ENCODE measurements at regions not wholly inside any gene's neighbourhood (a gene's known extent, or its start where the extent isn't known, plus 50 kb on each side); places are given as distances from the start of the nearest gene placed in this dataset.

DNA sequence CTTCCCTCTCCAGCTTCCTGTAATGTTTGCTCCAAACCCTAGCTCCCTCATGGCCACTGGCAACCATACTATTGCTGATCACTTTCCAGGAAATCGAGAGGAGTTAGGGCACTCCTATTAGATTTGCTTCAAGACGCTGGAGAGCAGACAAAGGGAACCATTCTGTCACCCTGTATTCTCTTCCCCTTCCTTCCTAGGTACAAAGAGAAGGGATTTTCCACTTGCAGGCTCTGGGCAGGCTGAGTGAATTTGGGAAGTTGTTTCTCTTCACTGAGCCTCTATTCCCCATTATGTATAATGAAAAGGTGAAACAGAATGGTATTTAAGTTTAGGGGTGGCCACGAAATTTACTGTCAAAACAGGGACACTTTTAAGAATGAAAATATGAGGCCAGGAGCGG is 99.4 kb upstream of the LPP start:
- TF ChIP-seq CTCF (IDR thresholded peaks at IDR 0.05), result no peak
- Histone ChIP-seq H3K4me1 (peaks cover 16% of the 10 kb centered on the region), H3K9me3 (no peaks in the 10 kb centered on the region), H3K4me3 (no peak overlapping the region), H3K27me3 (ENCODE audit: low read depth) (no peaks in the 10 kb centered on the region), H3K36me3 (no peaks in the 10 kb centered on the region), H3K27ac (no peak overlapping the region)
- DNase-seq (no peak), ATAC-seq (no peak)
- intact Hi-C loops (cut with DNase I), result no loop called here

DNA sequence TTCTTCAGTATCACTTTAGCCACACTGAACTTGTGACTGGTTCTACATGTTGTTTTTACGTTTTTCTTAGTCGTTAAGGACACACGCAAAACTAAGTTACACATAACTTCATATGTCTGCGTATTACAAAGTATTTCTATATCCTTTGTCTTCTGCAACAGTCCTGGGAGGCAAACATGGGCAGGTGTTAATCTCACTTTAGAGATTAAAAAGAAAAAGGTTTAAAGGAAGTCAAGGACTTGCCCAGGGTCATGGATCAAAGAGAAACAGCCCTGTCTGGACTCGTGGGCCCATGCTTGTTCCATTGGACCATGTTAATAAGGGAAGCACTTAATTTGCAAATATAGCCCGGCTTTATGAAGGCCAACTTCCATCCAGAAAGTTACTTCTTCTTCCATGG is 98.6 kb upstream of the LPP start:
- H3K4me3 ChIP-seq, result no peak overlapping the region
- H3K27ac ChIP-seq, result no peak overlapping the region
- no peaks in the 10 kb centered on the region for H3K27me3 ChIP-seq (ENCODE audit: low read depth)
- TF ChIP-seq CTCF (IDR thresholded peaks at IDR 0.05), result no peak
- peaks cover 16% of the 10 kb centered on the region for H3K4me1 ChIP-seq
- H3K36me3 ChIP-seq, result no peaks in the 10 kb centered on the region
- no peak for ATAC-seq
- intact Hi-C loops (cut with DNase I), result no loop called here
- no peaks in the 10 kb centered on the region for H3K9me3 ChIP-seq
- DNase-seq, result no peak

GRCh38 chr3:188057124-188057523 is 96.8 kb upstream of the LPP start:
- ATAC-seq, result no peak

GRCh38 chr3:188058569-188059184 is 95.3 kb upstream of the LPP start:
- no peaks in the 10 kb centered on the region for H3K9me3 ChIP-seq
- no peaks in the 10 kb centered on the region for H3K36me3 ChIP-seq
- no peak overlapping the region for H3K27ac ChIP-seq
- no peaks in the 10 kb centered on the region for H3K27me3 ChIP-seq (ENCODE audit: low read depth)
- no peak for DNase-seq
- peaks cover 8% of the 10 kb centered on the region for H3K4me1 ChIP-seq
- TF ChIP-seq CTCF (IDR thresholded peaks at IDR 0.05), result no peak
- H3K4me3 ChIP-seq, result no peak overlapping the region
- no peak for ATAC-seq
- intact Hi-C loops (cut with DNase I), result no loop called here

More at GRCh38 chr3:188057124-188057523, 96.8 kb upstream of the LPP start:
- intact Hi-C loops (cut with DNase I), result no loop called here
- Histone ChIP-seq H3K9me3 (no peaks in the 10 kb centered on the region), H3K36me3 (no peaks in the 10 kb centered on the region), H3K27ac (no peak overlapping the region), H3K4me1 (peaks cover 23% of the 10 kb centered on the region), H3K27me3 (ENCODE audit: low read depth) (no peaks in the 10 kb centered on the region), H3K4me3 (no peak overlapping the region)
- DNase-seq, result no peak
- TF ChIP-seq CTCF (IDR thresholded peaks at IDR 0.05), result no peak

DNA sequence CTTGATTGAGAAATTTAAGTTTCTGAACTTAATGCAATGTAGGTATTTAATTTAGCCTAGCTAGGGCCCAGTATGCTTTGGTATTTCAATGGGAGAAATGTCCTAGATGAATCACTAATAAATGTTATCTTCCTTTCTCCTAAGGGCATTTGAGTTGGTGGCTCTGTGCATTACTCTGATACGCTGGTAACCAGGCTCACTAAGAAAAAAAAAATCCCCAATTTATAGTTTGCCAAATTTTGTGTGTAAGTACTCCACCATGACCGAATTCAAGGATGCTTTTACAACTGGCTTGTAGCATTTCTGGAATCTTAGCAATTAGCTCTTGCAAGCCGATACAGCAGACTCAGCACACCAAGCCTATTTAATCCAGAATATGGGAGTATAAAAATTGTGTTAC is 94.6 kb upstream of the LPP start:
- Histone ChIP-seq H3K4me3 (no peak overlapping the region), H3K27ac (no peak overlapping the region), H3K36me3 (no peaks in the 10 kb centered on the region), H3K9me3 (no peaks in the 10 kb centered on the region), H3K27me3 (ENCODE audit: low read depth) (no peaks in the 10 kb centered on the region), H3K4me1 (peaks cover 8% of the 10 kb centered on the region)
- DNase-seq (no peak), ATAC-seq (no peak)
- TF ChIP-seq CTCF (IDR thresholded peaks at IDR 0.05), result no peak
- intact Hi-C loops (cut with DNase I), result no loop called here

Data from lower lobe of right lung (tissue), 2 donors.